ENCODE measurements at regions not wholly inside any gene's neighbourhood (a gene's known extent, or its start where the extent isn't known, plus 50 kb on each side); places are given as distances from the start of the nearest gene placed in this dataset.

GRCh38 chr3:36215241-36215640, 165.1 kb upstream of the STAC start:
- ATAC-seq: no peak
- intact Hi-C loops (cut with DNase I): no loop called here
- DNase-seq (ENCODE audit: missing footprints): no peak

- ATAC-seq (no peak), DNase-seq (ENCODE audit: missing footprints) (no peak)
- intact Hi-C loops (cut with DNase I): no loop called here
These were observed 160.9 kb upstream of the STAC start for GRCh38 chr3:36219398-36219797.

- no peak for DNase-seq (ENCODE audit: missing footprints)
- intact Hi-C loops (cut with DNase I): no loop called here
- ATAC-seq: no peak
These were observed 160.1 kb upstream of the STAC start for GRCh38 chr3:36220173-36220572.

- intact Hi-C loops (cut with DNase I): no loop called here
- no peak for DNase-seq (ENCODE audit: missing footprints)
- no peak for ATAC-seq
These were observed 158.3 kb upstream of the STAC start for GRCh38 chr3:36221975-36222374.

- ATAC-seq: peak; percentile 79
- intact Hi-C loops (cut with DNase I): no loop called here
- no peak for DNase-seq (ENCODE audit: missing footprints)
These were observed 152.3 kb upstream of the STAC start for GRCh38 chr3:36227980-36228379.

GRCh38 chr3:36229496-36229895, 150.8 kb upstream of the STAC start:
- ATAC-seq (no peak), DNase-seq (ENCODE audit: missing footprints) (no peak)
- intact Hi-C loops (cut with DNase I): no loop called here

- ATAC-seq: no peak
- no peak for DNase-seq (ENCODE audit: missing footprints)
- intact Hi-C loops (cut with DNase I): no loop called here
These were observed 147.4 kb upstream of the STAC start for GRCh38 chr3:36232797-36233489.

GRCh38 chr3:36244728-36245127, 135.6 kb upstream of the STAC start:
- intact Hi-C loops (cut with DNase I): no loop called here
- no peak for DNase-seq (ENCODE audit: missing footprints)
- no peak for ATAC-seq

- no peak for DNase-seq (ENCODE audit: missing footprints)
- ATAC-seq: no peak
- intact Hi-C loops (cut with DNase I): no loop called here
These were observed 131.9 kb upstream of the STAC start for GRCh38 chr3:36248374-36248773.

- intact Hi-C loops (cut with DNase I): no loop called here
- ATAC-seq (no peak), DNase-seq (ENCODE audit: missing footprints) (no peak)
These were observed 130.1 kb upstream of the STAC start for GRCh38 chr3:36250191-36250590.

- ATAC-seq (no peak), DNase-seq (ENCODE audit: missing footprints) (no peak)
- intact Hi-C loops (cut with DNase I): no loop called here
These were observed 123.0 kb upstream of the STAC start for GRCh38 chr3:36257158-36257852.

- intact Hi-C loops (cut with DNase I): no loop called here
- no peak for DNase-seq (ENCODE audit: missing footprints)
- no peak for ATAC-seq
These were observed 121.9 kb upstream of the STAC start for GRCh38 chr3:36258421-36258820.

- intact Hi-C loops (cut with DNase I): no loop called here
- ATAC-seq: no peak
These were observed 120.7 kb upstream of the STAC start for GRCh38 chr3:36259580-36259979.

GRCh38 chr3:36269274-36269673, 111.0 kb upstream of the STAC start:
- DNase-seq (ENCODE audit: missing footprints): no peak
- ATAC-seq: no peak
- intact Hi-C loops (cut with DNase I): no loop called here

More at GRCh38 chr3:36259580-36259979, 120.7 kb upstream of the STAC start:
- DNase-seq (ENCODE audit: missing footprints): no peak

GRCh38 chr3:36282766-36283165, 97.5 kb upstream of the STAC start:
- intact Hi-C loops (cut with DNase I): no loop called here
- DNase-seq (ENCODE audit: missing footprints): no peak
- ATAC-seq: no peak

GRCh38 chr3:36295296-36295695, 85.0 kb upstream of the STAC start:
- intact Hi-C loops (cut with DNase I): no loop called here
- ATAC-seq: no peak

GRCh38 chr3:36297195-36297594, 83.1 kb upstream of the STAC start:
- intact Hi-C loops (cut with DNase I): no loop called here
- ATAC-seq (no peak), DNase-seq (ENCODE audit: missing footprints) (no peak)

More at GRCh38 chr3:36295296-36295695, 85.0 kb upstream of the STAC start:
- DNase-seq (ENCODE audit: missing footprints): no peak

- DNase-seq (ENCODE audit: missing footprints) (no peak), ATAC-seq (no peak)
- intact Hi-C loops (cut with DNase I): no loop called here
These were observed 82.1 kb upstream of the STAC start for GRCh38 chr3:36298188-36298587.

- no peak for ATAC-seq
- no peak for DNase-seq (ENCODE audit: missing footprints)
- intact Hi-C loops (cut with DNase I): no loop called here
These were observed 78.2 kb upstream of the STAC start for GRCh38 chr3:36302158-36302509.

- no peak for ATAC-seq
- intact Hi-C loops (cut with DNase I): no loop called here
- no peak for DNase-seq (ENCODE audit: missing footprints)
These were observed 77.7 kb upstream of the STAC start for GRCh38 chr3:36302626-36303025.

- ATAC-seq: no peak
- DNase-seq (ENCODE audit: missing footprints): no peak
- intact Hi-C loops (cut with DNase I): no loop called here
These were observed 77.0 kb upstream of the STAC start for GRCh38 chr3:36303286-36303685.
